ENCODE measurements at regions not wholly inside any gene's neighbourhood (a gene's known extent, or its start where the extent isn't known, plus 50 kb on each side); places are given as distances from the start of the nearest gene placed in this dataset.

DNA sequence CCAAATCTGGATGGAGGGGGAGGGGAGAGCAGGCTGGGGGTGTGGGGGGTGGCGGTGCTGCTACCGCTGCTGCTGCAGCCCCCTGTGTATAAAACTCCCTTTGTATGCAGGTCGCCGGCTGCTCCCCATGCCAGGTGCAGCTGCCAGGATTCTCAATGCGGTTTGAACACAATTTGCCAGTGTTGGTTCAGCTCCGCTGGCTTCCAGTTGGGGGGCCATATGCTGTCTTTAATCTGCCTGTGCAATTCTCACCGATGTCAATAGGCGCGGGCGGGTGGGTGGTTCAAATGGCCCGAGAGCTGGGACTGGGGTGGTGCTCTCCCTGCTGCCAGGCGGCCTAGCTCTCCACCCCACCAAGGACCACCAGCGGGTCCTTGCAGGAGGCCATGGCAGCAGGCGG lies 257.6 kb downstream of the BCOR start:
- Mint-ChIP-seq H3K27me3 (peaks cover 7% of the 10 kb centered on the region), H3K9me3 (ENCODE audit: low read depth) (no peaks in the 10 kb centered on the region), H3K4me3 (ENCODE audit: low read depth) (no peak overlapping the region), H3K36me3 (ENCODE audit: insufficient read depth) (no peaks in the 10 kb centered on the region), H3K4me1 (ENCODE audit: low read depth) (peaks cover 7% of the 10 kb centered on the region), H3K27ac (no peak overlapping the region)
- no peak for TF ChIP-seq CTCF (IDR thresholded peaks at IDR 0.05; ENCODE audit: unreplicated experiment)
- DNase-seq (ENCODE audit: low spot score, unreplicated experiment) = no peak

DNA sequence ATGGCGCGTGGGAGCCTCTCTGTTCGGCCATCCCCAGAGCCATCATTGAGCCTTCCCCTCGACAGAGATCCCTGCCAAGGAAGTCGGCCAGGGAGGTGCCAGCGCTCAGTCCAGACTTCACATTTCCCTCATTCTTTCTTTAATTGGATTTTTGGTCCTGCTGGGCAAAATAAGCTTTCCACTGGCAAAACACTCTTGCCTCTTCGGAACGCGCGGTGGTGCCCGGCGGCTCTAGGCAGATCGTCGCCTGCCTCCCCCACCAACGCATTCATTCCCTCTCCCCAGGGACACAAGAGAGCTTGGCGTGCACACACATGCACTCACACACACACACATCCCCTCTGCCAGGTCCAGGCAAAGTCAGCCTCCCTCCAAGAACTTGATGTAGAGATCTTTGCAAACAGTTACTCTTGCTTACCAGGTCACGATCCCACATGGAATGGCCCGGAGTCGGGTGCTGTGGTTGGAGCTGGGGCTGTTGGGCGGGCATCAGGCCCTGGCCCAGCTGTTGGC lies 257.1 kb downstream of the BCOR start:
- H3K4me3 Mint-ChIP-seq (ENCODE audit: low read depth) = no peak overlapping the region
- H3K9me3 Mint-ChIP-seq (ENCODE audit: low read depth) = no peaks in the 10 kb centered on the region
- peaks cover 10% of the 10 kb centered on the region for H3K4me1 Mint-ChIP-seq (ENCODE audit: low read depth)
- no peak for DNase-seq (ENCODE audit: low spot score, unreplicated experiment)
- TF ChIP-seq CTCF (IDR thresholded peaks at IDR 0.05; ENCODE audit: unreplicated experiment) = no peak
- no peak overlapping the region for H3K27ac Mint-ChIP-seq
- no peaks in the 10 kb centered on the region for H3K36me3 Mint-ChIP-seq (ENCODE audit: insufficient read depth)
- peaks cover 7% of the 10 kb centered on the region for H3K27me3 Mint-ChIP-seq

DNA sequence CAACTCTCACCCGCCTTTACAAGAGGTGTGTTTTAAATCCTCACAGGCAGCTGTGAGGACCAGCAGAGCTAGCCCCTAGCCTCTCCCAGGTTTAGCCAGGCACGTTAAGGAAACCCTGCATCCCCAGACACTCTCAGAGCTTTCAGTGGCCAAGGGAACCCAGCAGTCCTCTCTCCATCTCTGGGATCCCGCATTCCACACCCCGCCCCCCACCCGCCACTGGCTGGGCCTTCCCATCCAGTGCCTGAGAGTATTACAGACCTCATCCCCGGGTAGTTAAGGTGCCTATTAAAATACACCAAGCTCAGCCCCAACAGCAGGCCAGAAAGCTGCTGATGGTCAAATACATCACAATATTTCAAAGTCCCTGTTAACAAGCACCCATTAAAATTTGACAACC lies 256.2 kb downstream of the BCOR start:
- no peaks in the 10 kb centered on the region for H3K9me3 Mint-ChIP-seq (ENCODE audit: low read depth)
- H3K27ac Mint-ChIP-seq = no peak overlapping the region
- H3K36me3 Mint-ChIP-seq (ENCODE audit: insufficient read depth) = no peaks in the 10 kb centered on the region
- TF ChIP-seq CTCF (IDR thresholded peaks at IDR 0.05; ENCODE audit: unreplicated experiment) = no peak
- DNase-seq (ENCODE audit: low spot score, unreplicated experiment) = no peak
- no peak overlapping the region for H3K4me3 Mint-ChIP-seq (ENCODE audit: low read depth)
- H3K4me1 Mint-ChIP-seq (ENCODE audit: low read depth) = peaks cover 10% of the 10 kb centered on the region
- H3K27me3 Mint-ChIP-seq = peaks cover 7% of the 10 kb centered on the region

DNA sequence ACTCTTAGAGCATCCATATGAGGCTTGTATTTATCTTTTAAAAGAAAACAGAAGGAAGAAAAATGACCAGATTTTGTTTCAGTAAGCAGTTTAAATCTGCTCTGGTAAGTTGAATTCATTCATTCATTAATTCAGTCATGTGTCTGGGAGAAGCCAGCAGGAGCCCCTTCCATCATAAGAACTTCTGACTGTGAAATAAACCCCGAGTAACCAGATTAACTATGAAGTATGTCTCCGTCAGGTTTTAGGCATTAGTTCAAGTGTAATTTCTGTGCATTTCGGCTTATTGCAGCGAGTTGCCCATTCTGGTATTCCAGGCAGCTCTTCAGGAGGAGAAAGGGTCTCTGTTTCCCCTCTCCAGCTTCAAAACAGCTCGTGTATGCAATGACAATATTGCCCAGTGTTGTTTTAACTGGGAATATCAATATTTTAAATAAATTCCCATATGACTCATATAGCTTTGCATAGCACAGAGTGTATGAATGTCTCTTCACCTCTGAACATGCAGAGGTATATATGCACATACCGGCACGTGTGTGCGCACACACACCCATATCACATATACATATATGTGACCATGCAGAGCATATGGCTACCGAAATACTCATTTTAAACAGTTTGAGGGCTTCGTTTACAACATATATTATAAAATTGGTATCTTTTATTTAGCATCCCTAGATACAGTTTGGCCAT lies 255.3 kb downstream of the BCOR start:
- H3K27ac Mint-ChIP-seq = no peak overlapping the region
- no peak for TF ChIP-seq CTCF (IDR thresholded peaks at IDR 0.05; ENCODE audit: unreplicated experiment)
- peaks cover 10% of the 10 kb centered on the region for H3K4me1 Mint-ChIP-seq (ENCODE audit: low read depth)
- peaks cover 7% of the 10 kb centered on the region for H3K27me3 Mint-ChIP-seq
- no peak for DNase-seq (ENCODE audit: low spot score, unreplicated experiment)
- no peaks in the 10 kb centered on the region for H3K9me3 Mint-ChIP-seq (ENCODE audit: low read depth)
- H3K4me3 Mint-ChIP-seq (ENCODE audit: low read depth) = no peak overlapping the region
- no peaks in the 10 kb centered on the region for H3K36me3 Mint-ChIP-seq (ENCODE audit: insufficient read depth)

DNA sequence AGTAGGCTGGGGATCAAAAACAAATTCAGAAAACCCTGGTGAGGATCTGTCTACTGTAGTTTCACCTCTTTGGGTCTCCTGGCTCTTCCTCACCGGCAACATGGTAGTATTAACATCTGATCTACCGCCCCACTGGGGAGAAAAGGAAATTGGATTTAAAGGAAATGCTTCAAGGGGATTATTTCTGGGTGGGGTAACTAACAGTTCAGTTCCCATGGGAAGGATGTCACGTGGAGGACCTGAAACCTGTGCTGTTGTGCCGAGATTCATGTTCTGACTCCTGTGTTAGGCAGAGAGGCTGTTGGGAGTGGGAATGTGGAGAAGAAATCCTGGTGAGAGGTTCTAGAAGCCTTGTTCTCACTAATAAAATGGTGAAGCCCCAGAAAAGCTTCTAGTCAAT lies 254.4 kb downstream of the BCOR start:
- no peak overlapping the region for H3K4me3 Mint-ChIP-seq (ENCODE audit: low read depth)
- peaks cover 7% of the 10 kb centered on the region for H3K27me3 Mint-ChIP-seq
- H3K27ac Mint-ChIP-seq = no peak overlapping the region
- no peak for DNase-seq (ENCODE audit: low spot score, unreplicated experiment)
- TF ChIP-seq CTCF (IDR thresholded peaks at IDR 0.05; ENCODE audit: unreplicated experiment) = no peak
- no peaks in the 10 kb centered on the region for H3K36me3 Mint-ChIP-seq (ENCODE audit: insufficient read depth)
- H3K9me3 Mint-ChIP-seq (ENCODE audit: low read depth) = no peaks in the 10 kb centered on the region
- H3K4me1 Mint-ChIP-seq (ENCODE audit: low read depth) = peaks cover 11% of the 10 kb centered on the region
